GM23248 (cell line): ENCODE measurements at regions not wholly inside any gene's neighbourhood (a gene's known extent, or its start where the extent isn't known, plus 50 kb on each side); places are given as distances from the start of the nearest gene placed in this dataset.

Experiments
- EZH2 ChIP-seq: fragments of 200-600 bp; sonication (generic); IDR thresholded peaks from 2 replicates; pipeline ENCODE4 v1.6.1; 2018; ENCODE audit warnings: antibody characterized with exemption, mild to moderate bottlenecking; ENCODE audit not compliant: insufficient read depth, poor library complexity, severe bottlenecking
- EZH2phosphoT487 ChIP-seq: fragments of 200-600 bp; sonication (generic); IDR thresholded peaks from 2 replicates; pipeline ENCODE4 v1.6.1; 2018; ENCODE audit warnings: antibody characterized with exemption, moderate library complexity, mild to moderate bottlenecking, low read depth; ENCODE audit not compliant: insufficient read depth

GRCh38 chr7:51634538-51634937, 317.9 kb upstream of the COBL start:
- no peak for TF ChIP-seq EZH2phosphoT487
- no peak for TF ChIP-seq EZH2
